Esophagus mucosa (tissue), 1 donor: ENCODE measurements at regions not wholly inside any gene's neighbourhood (a gene's known extent, or its start where the extent isn't known, plus 50 kb on each side); places are given as distances from the start of the nearest gene placed in this dataset.
"Not testable (repeated sequence)": the region's sequence is repeated elsewhere in the genome, so short reads cannot be mapped to it uniquely, and the experiment has no call there.

Experiments used
- ATAC-seq: fragments of 200-7000 bp; cut with Tn5 transposase; one replicate; pipeline ENCODE4 v1.9.1; 2020
- donor health status: DM: yes; HTN: yes; CAD: no.

DNA sequence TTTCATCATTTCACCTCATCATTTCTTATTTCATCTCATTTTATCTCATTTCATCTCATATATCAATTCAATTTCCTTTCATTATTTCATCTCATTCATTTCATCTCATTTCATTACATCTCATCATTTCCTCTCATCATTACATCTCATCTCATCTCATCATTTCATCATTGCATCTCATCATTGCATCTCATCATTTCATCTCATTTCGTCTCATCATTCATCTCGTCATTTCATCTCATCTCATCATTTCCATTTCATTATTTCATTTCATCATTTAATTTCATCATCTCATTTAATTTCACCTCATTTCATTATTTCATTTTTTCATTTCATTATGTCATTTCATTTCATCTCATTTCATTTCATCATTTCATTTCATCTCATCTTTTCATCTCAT is 168.5 kb upstream of the FAM72C start:
- not testable (repeated sequence) for ATAC-seq

GRCh38 chr1:144105006-144105405 is 133.2 kb upstream of the FAM72C start:
- ATAC-seq: not testable (repeated sequence)

- ATAC-seq: peak; percentile 36
Measured at GRCh38 chr1:144104000-144104677, 132.4 kb upstream of the FAM72C start.

DNA sequence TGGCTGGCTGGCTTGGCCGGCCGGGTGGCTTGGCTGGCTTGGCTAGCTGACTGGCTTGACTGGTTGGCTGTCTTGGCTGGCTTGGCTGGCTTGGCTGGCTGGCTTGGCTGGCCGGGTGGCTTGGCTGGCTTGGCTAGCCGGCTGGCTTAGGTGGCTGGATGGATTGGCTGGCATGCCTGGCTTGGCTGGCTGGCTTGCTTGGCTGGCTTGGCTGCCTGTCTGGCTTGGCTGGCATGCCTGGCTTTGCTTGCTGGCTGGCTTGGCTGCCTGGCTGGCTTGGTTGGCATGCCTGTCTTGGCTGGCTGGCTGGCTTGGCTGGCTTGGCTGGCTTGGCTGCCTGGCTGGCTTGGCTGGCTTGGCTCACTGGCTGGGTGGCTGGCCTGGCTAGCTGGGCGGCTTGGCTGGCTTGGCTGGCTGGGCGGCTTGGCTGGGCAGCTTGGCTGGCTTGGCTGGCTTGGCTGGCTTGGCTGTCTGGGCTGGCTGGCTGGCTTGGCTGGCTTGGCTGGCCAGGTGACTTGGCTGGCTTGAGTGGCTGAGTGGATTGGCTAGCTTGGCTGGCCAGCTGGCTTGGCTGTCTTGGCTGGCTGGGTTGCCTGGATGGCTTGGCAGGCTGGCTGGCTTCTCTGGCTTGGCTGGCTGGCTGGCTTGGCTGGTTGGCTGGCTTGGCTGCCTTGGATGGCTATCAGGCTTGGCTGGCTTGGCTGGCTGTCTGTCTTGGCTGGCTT is 131.5 kb upstream of the FAM72C start:
- peak; percentile 31 for ATAC-seq

DNA sequence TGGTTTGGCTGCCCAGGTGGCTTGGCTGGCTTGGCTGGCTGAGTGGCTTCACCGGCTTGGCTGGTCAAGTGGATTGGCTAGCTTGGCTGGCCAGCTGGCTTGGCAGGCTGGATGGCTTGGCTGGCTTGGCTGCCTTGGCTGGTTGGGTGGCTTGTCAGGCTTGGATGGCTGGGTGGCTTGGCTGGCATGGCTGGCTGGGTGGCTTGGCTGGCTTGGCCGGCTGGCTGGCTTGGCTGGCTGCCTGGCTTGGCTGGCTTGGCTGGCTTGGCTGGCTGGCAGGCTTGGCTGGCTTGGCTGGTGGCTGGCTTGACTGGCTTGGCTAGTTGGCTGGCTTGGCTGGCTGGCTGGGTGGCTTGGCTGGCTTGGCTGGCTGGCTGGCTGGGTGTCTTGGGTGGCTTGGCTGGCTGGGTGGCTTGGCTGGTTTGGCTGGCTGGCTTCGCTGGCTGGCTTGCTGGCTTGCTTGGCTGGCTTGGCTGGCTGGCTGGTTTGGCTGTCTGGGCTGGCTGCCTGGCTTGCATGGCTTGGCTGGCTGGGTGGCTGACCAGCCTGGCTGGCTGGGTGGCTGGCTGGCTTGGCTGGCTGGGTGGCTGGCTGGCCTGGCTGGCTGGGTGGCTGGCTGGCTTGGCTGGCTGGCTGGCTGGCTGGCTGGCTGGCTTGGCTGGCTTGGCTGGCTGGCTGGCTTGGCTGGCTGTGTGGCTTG is 130.4 kb upstream of the FAM72C start:
- not testable (repeated sequence) for ATAC-seq

DNA sequence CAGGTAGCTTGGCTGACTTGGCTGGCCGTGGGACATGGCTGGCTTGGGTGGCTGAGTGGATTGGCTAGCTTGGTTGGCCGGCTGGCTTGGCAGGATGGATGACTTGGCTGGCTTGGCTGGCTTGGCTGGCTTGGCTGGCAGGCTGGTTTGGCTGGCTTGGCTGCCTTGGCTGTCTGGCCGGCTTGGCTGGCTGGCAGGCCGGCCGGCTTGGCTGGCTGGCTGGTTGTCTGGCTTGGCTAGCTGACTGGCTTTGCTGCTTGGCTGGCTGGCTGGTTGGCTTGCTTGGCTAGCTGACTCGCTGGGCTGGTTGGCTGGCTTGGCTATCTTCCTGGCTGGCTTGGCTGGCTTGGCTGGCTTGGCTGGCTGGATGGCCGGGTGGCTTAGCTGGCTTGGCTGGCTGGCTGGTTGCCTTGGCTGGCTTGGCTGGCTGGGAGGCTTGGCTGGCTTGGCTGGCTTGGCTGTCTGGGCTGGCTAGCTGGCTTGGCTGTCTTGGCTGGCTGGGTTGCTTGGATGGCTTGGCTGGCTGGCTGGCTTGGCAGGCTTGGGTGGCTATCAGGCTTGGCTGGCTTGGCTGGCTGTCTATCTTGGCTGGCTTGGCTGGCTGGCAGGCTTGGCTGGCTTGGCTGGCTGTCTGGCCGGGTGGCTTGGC is 129.7 kb upstream of the FAM72C start:
- peak; percentile 48 for ATAC-seq

DNA sequence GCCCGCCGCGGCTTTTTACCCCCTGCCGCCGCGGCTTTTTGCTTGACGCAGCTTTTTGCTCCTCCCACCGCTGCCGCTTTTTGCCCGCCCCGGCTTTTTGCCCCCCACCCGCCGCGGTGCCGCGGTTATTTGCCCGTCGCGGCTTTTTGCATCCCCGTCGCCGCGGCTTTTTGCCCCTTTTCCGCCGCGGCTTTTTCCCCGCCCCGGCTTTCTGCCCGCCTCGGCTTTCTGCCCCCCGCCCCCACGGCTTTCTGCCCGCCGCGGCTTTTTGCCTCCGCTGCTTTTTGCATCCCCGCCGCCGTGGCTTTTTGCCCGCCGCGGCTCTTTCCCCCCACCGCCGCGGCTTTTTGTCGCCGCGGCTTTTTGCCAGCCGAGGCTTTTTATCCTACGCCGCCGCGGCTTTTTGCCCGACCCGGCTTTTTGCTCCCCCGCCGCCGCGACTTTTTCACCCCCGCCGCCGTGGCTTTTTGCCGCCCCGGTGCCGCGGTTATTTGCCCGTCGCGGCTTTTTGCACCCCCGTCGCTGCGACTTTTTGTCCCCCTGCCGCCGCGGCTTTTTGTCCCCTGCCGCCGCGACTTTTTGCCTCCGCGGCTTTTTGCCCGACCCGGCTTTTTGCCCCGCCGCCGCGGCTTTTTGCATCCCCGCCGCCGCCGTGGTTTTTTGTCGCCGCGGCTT is 105.5 kb upstream of the FAM72C start:
- not testable (repeated sequence) for ATAC-seq

- ATAC-seq: not testable (repeated sequence)
Measured at GRCh38 chr1:144076646-144077045, 104.9 kb upstream of the FAM72C start.

DNA sequence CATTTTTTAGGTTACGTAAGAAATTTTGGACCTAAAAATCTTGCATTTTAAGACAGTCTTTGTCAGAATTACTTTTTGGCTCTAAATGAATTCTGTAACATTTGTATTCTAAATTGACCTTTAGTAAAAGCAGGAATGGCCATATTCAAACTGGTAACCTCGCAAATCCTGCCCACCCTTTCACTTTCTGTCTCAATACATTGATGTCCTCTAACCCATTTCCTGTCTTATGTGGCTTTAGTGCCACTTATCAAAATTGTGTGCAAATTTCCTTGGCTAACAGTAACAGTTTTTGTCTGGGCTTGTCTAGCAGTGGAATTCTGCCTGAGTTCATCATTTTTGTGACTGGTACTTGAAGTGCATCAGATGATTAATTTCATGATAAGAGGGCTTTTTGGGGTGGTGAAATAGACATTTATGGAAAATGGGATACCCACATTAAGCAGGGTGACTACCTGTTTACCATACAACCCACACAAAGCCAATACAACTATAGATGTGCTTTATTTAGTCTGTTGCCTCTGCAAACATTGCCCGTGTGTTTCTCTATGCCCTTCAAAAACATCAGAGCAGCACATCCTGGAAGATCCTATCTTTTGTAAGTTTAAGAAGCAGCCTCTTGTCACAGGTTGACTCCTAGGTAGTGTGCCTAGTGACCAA is 98.7 kb upstream of the FAM72C start:
- ATAC-seq: not testable (repeated sequence)

DNA sequence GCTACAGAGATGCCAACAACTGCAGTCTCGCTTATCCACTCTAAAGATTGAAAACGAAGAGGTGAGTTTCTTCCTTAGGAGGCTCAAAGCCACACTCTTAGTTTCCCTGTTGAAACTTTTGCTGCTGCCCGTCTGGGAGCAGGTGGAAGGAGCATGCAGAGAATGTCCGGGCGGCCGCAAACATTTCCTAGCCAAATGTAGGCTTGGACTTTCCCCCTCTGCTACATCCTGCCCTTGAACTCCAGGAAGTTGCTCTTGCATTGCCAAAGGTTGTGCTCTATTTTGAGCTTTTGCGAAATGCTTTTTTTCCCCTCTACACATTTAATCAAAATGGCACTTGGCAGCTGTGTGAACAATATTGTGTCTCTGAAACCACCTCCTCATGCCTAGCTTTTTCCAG is 95.3 kb upstream of the FAM72C start:
- not testable (repeated sequence) for ATAC-seq

- ATAC-seq: not testable (repeated sequence)
Measured at GRCh38 chr1:144066071-144066813, 94.5 kb upstream of the FAM72C start.

GRCh38 chr1:144065299-144066060 is 93.7 kb upstream of the FAM72C start:
- peak; percentile 39 for ATAC-seq

DNA sequence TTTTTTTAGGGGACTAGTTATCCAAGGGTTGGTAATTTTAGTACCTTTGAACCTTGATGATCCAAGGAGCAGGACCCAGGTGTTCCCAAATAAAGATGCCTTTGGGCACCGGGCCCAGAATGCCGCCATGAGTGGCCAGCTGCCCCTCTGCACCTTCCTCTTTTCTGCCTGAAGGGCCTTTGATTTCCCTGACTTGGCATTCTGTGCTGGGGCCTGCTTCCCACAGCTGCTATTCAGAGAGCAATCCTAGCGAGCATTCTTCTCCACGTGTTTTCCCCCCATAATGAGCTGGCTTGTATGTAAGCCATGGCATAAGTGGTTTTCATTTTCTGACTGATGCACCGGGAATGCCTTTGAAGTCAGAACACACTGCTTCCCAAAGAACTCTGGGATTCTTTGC is 77.6 kb upstream of the FAM72C start:
- ATAC-seq: not testable (repeated sequence)

DNA sequence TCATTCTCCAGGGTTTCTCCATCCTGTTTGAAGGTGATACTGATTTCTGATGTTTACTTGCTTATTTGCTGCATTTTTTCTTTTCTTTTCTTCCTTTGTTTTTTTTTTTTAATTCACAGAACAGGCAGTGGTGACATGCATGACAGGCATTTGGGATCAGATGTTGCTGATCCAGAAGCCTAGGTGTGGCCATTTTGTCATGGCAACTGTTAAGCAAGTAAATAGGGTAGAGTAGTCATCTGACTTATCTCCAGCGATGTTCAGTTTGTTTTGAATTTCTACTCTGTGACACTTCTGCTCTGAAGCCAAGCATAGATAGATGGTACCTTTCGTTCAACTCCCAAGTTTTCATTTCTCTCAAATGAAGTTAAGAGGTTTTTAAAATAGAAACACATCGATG is 74.9 kb upstream of the FAM72C start:
- peak; percentile 73 for ATAC-seq

DNA sequence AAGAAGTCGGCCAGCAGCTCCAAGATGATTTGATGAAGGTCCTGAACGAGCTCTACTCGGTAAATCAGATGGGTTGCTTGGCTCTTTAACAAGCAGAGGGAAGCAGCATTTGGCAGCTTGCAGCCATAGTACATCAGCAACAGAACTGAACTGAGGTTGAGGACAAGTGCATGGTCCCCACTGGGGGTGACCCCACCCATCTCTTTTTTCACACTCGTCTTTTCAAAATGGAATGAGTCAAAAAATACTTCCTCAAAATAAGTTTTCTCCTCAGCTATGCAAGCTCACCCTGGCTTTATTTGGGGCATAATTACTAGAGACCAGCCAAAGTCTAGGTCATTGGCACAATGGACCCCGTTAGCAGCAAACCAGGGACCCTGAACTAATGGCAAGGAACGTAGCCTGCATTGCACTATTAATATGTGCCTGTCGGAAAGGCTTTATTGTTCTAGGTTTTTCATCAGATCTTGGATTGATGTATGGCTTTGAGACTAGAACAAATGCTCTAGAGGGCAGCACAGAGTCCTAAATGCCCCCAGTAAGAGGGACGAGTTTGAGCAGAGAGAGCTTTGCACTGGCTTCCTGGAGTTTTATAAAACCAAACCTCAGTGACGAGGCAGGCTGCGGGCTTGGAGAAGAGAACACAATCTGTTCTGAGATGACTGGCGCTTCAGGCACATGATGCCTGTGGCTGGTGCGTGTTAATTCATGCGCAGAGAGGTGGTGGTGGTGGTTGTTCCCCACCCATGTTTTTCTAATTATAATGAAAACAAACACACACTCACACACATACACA is 74.2 kb upstream of the FAM72C start:
- ATAC-seq: peak; percentile 63

GRCh38 chr1:144042251-144042650 is 70.5 kb upstream of the FAM72C start:
- ATAC-seq: not testable (repeated sequence)

- ATAC-seq: not testable (repeated sequence)
Measured at GRCh38 chr1:144040293-144040692, 68.5 kb upstream of the FAM72C start.

DNA sequence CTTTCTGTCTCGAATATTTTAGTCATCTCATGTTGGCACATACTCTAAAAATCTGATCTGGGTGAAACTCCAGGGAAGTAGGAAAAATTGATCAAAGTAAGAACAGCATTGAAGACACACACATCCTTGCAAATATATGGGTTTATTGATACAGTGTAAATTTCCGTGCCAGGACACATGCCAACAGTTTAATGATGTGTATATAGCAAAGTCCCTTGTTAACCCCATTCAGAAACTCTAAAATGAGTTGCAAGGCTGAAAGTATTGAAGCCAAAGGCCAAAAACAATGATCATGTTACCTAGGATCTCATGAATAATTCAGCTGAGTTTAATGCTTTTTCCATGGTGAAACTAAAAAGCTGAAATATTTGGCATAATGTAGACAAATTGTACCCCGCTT is 62.3 kb upstream of the FAM72C start:
- not testable (repeated sequence) for ATAC-seq

GRCh38 chr1:144031550-144031949 is 59.8 kb upstream of the FAM72C start:
- ATAC-seq: not testable (repeated sequence)
